ENCODE measurements at regions not wholly inside any gene's neighbourhood (a gene's known extent, or its start where the extent isn't known, plus 50 kb on each side); places are given as distances from the start of the nearest gene placed in this dataset.
A peak's percentile ranks its signal among the peaks of the same experiment; 100 is the strongest.

- Histone ChIP-seq H3K4me1 (ENCODE audit: control insufficient read depth in 4 of 4, insufficient read depth in 4 of 4, low read length in 3 of 4) (peaks cover 0 to 7% (median 3%) of the 10 kb centered on the region in 4 donors), H3K27me3 (ENCODE audit: control insufficient read depth in 4 of 4, insufficient read depth in 4 of 4, low read length in 3 of 4) (no peaks in the 10 kb centered on the region), H3K9me3 (ENCODE audit: control insufficient read depth in 4 of 4, low read length in 3 of 4) (no peaks in the 10 kb centered on the region), H3K27ac (ENCODE audit: low read depth in 1 of 2, low read length in 2 of 2) (no peak overlapping the region), H3K4me3 (ENCODE audit: low read depth in 1 of 3, low read length in 3 of 3) (no peak overlapping the region), H3K9ac (ENCODE audit: low read depth in 1 of 2, low read length in 2 of 2) (no peak overlapping the region), H3K36me3 (ENCODE audit: control insufficient read depth in 4 of 4, insufficient read depth in 3 of 4, low read depth in 1 of 4, low read length in 3 of 4) (no peaks in the 10 kb centered on the region)
- TF ChIP-seq, protein P1, sequence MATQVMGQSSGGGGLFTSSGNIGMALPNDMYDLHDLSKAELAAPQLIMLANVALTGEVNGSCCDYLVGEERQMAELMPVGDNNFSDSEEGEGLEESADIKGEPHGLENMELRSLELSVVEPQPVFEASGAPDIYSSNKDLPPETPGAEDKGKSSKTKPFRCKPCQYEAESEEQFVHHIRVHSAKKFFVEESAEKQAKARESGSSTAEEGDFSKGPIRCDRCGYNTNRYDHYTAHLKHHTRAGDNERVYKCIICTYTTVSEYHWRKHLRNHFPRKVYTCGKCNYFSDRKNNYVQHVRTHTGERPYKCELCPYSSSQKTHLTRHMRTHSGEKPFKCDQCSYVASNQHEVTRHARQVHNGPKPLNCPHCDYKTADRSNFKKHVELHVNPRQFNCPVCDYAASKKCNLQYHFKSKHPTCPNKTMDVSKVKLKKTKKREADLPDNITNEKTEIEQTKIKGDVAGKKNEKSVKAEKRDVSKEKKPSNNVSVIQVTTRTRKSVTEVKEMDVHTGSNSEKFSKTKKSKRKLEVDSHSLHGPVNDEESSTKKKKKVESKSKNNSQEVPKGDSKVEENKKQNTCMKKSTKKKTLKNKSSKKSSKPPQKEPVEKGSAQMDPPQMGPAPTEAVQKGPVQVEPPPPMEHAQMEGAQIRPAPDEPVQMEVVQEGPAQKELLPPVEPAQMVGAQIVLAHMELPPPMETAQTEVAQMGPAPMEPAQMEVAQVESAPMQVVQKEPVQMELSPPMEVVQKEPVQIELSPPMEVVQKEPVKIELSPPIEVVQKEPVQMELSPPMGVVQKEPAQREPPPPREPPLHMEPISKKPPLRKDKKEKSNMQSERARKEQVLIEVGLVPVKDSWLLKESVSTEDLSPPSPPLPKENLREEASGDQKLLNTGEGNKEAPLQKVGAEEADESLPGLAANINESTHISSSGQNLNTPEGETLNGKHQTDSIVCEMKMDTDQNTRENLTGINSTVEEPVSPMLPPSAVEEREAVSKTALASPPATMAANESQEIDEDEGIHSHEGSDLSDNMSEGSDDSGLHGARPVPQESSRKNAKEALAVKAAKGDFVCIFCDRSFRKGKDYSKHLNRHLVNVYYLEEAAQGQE (IDR thresholded peaks at IDR 0.05), result no peak
- no peak for TF ChIP-seq SP1 (IDR thresholded peaks at IDR 0.05)
- TF ChIP-seq TAF1 (conservative IDR thresholded peaks at IDR 0.05), result no peak
- no peak for TF ChIP-seq HNF4G (IDR thresholded peaks at IDR 0.05)
- no peak for TF ChIP-seq FOXA1 (IDR thresholded peaks at IDR 0.05)
- TF ChIP-seq EGR1 (IDR thresholded peaks at IDR 0.05; ENCODE audit: low read depth in 2 of 2), result no peak
- TF ChIP-seq, protein P2, sequence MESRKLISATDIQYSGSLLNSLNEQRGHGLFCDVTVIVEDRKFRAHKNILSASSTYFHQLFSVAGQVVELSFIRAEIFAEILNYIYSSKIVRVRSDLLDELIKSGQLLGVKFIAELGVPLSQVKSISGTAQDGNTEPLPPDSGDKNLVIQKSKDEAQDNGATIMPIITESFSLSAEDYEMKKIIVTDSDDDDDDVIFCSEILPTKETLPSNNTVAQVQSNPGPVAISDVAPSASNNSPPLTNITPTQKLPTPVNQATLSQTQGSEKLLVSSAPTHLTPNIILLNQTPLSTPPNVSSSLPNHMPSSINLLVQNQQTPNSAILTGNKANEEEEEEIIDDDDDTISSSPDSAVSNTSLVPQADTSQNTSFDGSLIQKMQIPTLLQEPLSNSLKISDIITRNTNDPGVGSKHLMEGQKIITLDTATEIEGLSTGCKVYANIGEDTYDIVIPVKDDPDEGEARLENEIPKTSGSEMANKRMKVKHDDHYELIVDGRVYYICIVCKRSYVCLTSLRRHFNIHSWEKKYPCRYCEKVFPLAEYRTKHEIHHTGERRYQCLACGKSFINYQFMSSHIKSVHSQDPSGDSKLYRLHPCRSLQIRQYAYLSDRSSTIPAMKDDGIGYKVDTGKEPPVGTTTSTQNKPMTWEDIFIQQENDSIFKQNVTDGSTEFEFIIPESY (IDR thresholded peaks at IDR 0.05), result no peak
- no peak for TF ChIP-seq NR2F2 (IDR thresholded peaks at IDR 0.05)
- DNase-seq (ENCODE audit: low spot score), result no peak
- WGBS, result 94% methylated on average over 4 of the region's 4 CpGs
Observed at GRCh38 chr1:80221319-80221718, 1214.8 kb upstream of the ADGRL4 start.

DNA sequence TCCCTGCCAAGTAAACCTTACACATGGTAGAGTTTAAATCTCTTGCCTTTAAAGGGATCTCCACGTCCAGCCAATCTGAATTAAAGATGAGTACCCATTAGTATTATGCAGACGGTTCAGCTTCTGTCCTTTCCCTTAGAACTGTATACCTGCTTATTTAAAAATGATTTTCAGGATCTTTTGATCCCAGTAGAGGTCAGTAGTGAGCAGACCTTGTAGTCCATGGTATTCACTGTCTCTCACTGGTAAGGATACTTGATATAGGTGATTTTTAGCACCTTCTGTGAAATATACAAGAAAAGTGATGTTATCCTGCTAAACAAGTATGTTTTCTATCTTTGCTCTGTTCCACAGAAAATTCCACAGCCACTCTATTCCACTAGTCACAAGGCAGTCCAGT lies 1211.6 kb upstream of the ADGRL4 start:
- 28% methylated on average over 2 of the region's 2 CpGs for WGBS
- H3K4me3 ChIP-seq (ENCODE audit: low read depth in 1 of 3, low read length in 3 of 3), result no peak overlapping the region
- TF ChIP-seq RAD21 (IDR thresholded peaks at IDR 0.05) (peak; percentile 79 to 87), EGR1 (IDR thresholded peaks at IDR 0.05; ENCODE audit: low read depth in 2 of 2) (no peak), JUND (IDR thresholded peaks at IDR 0.05) (no peak), FOXA1 (IDR thresholded peaks at IDR 0.05) (no peak), NR2F2 (IDR thresholded peaks at IDR 0.05) (no peak), MAX (IDR thresholded peaks at IDR 0.05) (no peak)
- TF ChIP-seq, protein P3, sequence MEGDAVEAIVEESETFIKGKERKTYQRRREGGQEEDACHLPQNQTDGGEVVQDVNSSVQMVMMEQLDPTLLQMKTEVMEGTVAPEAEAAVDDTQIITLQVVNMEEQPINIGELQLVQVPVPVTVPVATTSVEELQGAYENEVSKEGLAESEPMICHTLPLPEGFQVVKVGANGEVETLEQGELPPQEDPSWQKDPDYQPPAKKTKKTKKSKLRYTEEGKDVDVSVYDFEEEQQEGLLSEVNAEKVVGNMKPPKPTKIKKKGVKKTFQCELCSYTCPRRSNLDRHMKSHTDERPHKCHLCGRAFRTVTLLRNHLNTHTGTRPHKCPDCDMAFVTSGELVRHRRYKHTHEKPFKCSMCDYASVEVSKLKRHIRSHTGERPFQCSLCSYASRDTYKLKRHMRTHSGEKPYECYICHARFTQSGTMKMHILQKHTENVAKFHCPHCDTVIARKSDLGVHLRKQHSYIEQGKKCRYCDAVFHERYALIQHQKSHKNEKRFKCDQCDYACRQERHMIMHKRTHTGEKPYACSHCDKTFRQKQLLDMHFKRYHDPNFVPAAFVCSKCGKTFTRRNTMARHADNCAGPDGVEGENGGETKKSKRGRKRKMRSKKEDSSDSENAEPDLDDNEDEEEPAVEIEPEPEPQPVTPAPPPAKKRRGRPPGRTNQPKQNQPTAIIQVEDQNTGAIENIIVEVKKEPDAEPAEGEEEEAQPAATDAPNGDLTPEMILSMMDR (IDR thresholded peaks at IDR 0.05; ENCODE audit: low read depth, low read length, missing input control), result peak; percentile 55
- TF ChIP-seq, protein P2 (IDR thresholded peaks at IDR 0.05), result no peak
- H3K4me1 ChIP-seq (ENCODE audit: control insufficient read depth in 4 of 4, insufficient read depth in 4 of 4, low read length in 3 of 4), result peaks cover 0 to 7% (median 3%) of the 10 kb centered on the region in 4 donors
- H3K27ac ChIP-seq (ENCODE audit: low read depth in 1 of 2, low read length in 2 of 2), result no peak overlapping the region
- no peak overlapping the region for H3K9ac ChIP-seq (ENCODE audit: low read depth in 1 of 2, low read length in 2 of 2)
- no peak for DNase-seq (ENCODE audit: low spot score)
- no peaks in the 10 kb centered on the region for H3K9me3 ChIP-seq (ENCODE audit: control insufficient read depth in 4 of 4, low read length in 3 of 4)
- H3K36me3 ChIP-seq (ENCODE audit: control insufficient read depth in 4 of 4, insufficient read depth in 3 of 4, low read depth in 1 of 4, low read length in 3 of 4), result no peaks in the 10 kb centered on the region
- H3K27me3 ChIP-seq (ENCODE audit: control insufficient read depth in 4 of 4, insufficient read depth in 4 of 4, low read length in 3 of 4), result no peaks in the 10 kb centered on the region

All from liver (tissue), 8 donors.